Naive thymus-derived CD4-positive, alpha-beta T cell (primary cell): ENCODE measurements at regions not wholly inside any gene's neighbourhood (a gene's known extent, or its start where the extent isn't known, plus 50 kb on each side); places are given as distances from the start of the nearest gene placed in this dataset.

Experiments
- ATAC-seq: fragments of 150-1000 bp; cut with Tn5 transposase; 2 replicates; pipeline ENCODE4 v1.10.0; 2021; ENCODE audit warnings: mild to moderate bottlenecking, moderate library complexity
- CTCF ChIA-PET: fragments of 350-600 bp; sonication (Branson Sonifier 250); formaldehyde crosslinking; loops from one replicate; lab custom pipeline; 2021; ENCODE audit warnings: antibody characterized with exemption; lab: Charles Lee
- POLR2A ChIA-PET: fragments of 350-600 bp; sonication (Branson Sonifier 250); formaldehyde crosslinking; loops from one replicate; lab custom pipeline; 2021; ENCODE audit warnings: antibody characterized with exemption, inconsistent platforms; lab: Charles Lee
- DNase-seq, 9 donors: peaks; one replicate each; pipeline versions ENCODE4 v3.0.0 to v3.0.0-alpha.2; 2020 to 2022; ENCODE audit warnings: mixed read lengths in 1 of 9
- H3K27ac ChIP-seq: one replicate; pipeline ENCODE4 v1.7.0; 2013; ENCODE audit warnings: mild to moderate bottlenecking, low read depth, low read length, moderate library complexity
- H3K27me3 ChIP-seq, 2 donors: one replicate each; pipeline ENCODE4 v1.7.0; 2013; ENCODE audit warnings: low read length in 2 of 2, mild to moderate bottlenecking in 2 of 2, moderate library complexity in 2 of 2; ENCODE audit not compliant: control insufficient read depth in 2 of 2, insufficient read depth in 2 of 2
- H3K36me3 ChIP-seq, 3 experiments: 1 replicate in 2 of 3; 2 replicates in 1 of 3; pipeline ENCODE4 v1.7.0; 2013; ENCODE audit warnings: low read length in 3 of 3, mild to moderate bottlenecking in 3 of 3, moderate library complexity in 1 of 3; ENCODE audit not compliant: insufficient read depth in 3 of 3, control insufficient read depth in 2 of 3
- H3K4me1 ChIP-seq, 2 donors: one replicate each; pipeline ENCODE4 v1.7.0; 2013; ENCODE audit warnings: low read length in 2 of 2, mild to moderate bottlenecking in 2 of 2, moderate library complexity in 1 of 2; ENCODE audit not compliant: control insufficient read depth in 2 of 2, insufficient read depth in 2 of 2
- H3K4me3 ChIP-seq: 2 replicates; pipeline ENCODE4 v1.7.0; 2013; ENCODE audit warnings: mild to moderate bottlenecking, low read length
- H3K9me3 ChIP-seq, 3 experiments: 1 replicate in 2 of 3; 2 replicates in 1 of 3; pipeline ENCODE4 v1.7.0; 2013; ENCODE audit warnings: low read length in 3 of 3; ENCODE audit not compliant: control insufficient read depth in 2 of 3
- H3K27ac Mint-ChIP-seq, 9 donors: one replicate each; pipeline ENCODE4 v1.8.0; 2020 to 2022; ENCODE audit warnings: mixed read lengths in 9 of 9, mild to moderate bottlenecking in 8 of 9, moderate library complexity in 5 of 9, inconsistent platforms in 2 of 9
- H3K27me3 Mint-ChIP-seq, 5 donors: one replicate each; pipeline ENCODE4 v1.8.0; 2021 to 2022; ENCODE audit warnings: mixed read lengths in 5 of 5, mild to moderate bottlenecking in 1 of 5
- H3K36me3 Mint-ChIP-seq, 5 donors: one replicate each; pipeline ENCODE4 v1.8.0; 2020 to 2022; ENCODE audit warnings: mixed read lengths in 5 of 5, mild to moderate bottlenecking in 3 of 5, inconsistent platforms in 1 of 5
- H3K4me1 Mint-ChIP-seq, 7 donors: one replicate each; pipeline ENCODE4 v1.8.0; 2020 to 2022; ENCODE audit warnings: mixed read lengths in 7 of 7, mild to moderate bottlenecking in 3 of 7, inconsistent platforms in 1 of 7
- H3K4me3 Mint-ChIP-seq, 10 donors: one replicate each; pipeline ENCODE4 v1.8.0; 2020 to 2022; ENCODE audit warnings: mild to moderate bottlenecking in 10 of 10, mixed read lengths in 10 of 10, moderate library complexity in 6 of 10, inconsistent platforms in 2 of 10
- H3K9me3 Mint-ChIP-seq, 11 donors: one replicate each; pipeline ENCODE4 v1.8.0; 2020 to 2022; ENCODE audit warnings: mixed read lengths in 11 of 11, mild to moderate bottlenecking in 4 of 11, inconsistent platforms in 1 of 11, moderate library complexity in 1 of 11
- intact Hi-C, 2 donors: fragments of 100-400 bp; cut with micrococcal nuclease; formaldehyde crosslinking; loops; one replicate each; pipeline ENCODE4 v1.15.1; 2023

DNA sequence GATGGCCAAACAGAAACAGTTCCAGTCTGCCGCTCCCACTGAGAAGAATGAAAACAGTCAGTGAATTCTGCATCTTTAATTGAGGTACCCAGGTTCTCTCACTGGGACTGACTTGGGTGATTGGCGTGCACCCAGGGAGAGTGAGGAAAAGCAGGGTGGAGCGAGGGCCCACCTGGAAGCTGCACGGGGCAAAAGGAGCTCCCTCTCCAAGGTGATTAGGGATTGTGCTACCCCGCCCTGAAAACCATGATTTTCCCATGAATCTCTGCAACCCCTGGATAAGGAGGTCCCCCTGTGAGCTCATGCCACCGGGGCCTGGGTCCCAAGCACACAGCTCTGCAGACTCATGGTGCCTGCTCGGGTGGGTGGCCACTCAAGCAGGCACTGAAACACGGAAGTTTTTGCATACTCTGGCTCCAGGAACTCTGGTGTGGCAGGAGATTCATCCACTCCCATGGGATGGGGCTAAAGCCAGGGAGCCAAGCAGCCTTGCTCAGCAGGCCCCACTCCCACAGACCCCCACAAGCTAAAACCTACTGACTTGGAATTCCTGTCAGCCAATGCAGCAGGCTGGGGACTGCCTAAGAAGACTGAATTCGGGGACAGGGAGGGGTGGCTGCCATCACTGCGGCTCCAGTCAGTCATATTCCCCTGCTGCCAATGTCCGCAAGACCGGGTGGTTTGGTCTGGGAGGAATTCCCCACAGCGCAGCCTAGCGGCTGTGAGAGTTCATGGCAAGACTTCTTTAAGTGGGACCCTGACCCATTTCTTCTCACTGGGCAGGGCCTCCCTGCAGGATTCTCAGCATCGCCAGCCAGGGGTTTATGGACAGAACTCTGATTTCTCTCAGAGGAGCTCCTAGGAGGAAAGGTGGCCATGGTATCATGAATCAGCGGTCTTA lies 652.2 kb upstream of the RGMB start:
- peaks cover 0 to 6% (median 1%) of the 10 kb centered on the region in 11 donors for H3K9me3 Mint-ChIP-seq
- H3K27ac Mint-ChIP-seq, result no peak overlapping the region
- no peak overlapping the region for H3K4me3 Mint-ChIP-seq
- no peaks in the 10 kb centered on the region for H3K4me1 Mint-ChIP-seq
- H3K36me3 ChIP-seq, result no peaks in the 10 kb centered on the region
- intact Hi-C loops, result no loop called here
- no peak overlapping the region for H3K27ac ChIP-seq
- no peaks in the 10 kb centered on the region for H3K27me3 Mint-ChIP-seq
- ChIA-PET POLR2A (no interaction called here), CTCF (no interaction called here)
- no peaks in the 10 kb centered on the region for H3K9me3 ChIP-seq
- H3K4me3 ChIP-seq, result no peak overlapping the region
- ATAC-seq (no peak), DNase-seq (no peak)
- no peaks in the 10 kb centered on the region for H3K4me1 ChIP-seq
- H3K36me3 Mint-ChIP-seq, result no peaks in the 10 kb centered on the region
- H3K27me3 ChIP-seq, result no peaks in the 10 kb centered on the region

- CTCF ChIA-PET, result no interaction called here
- H3K9me3 ChIP-seq, result no peaks in the 10 kb centered on the region
- intact Hi-C loops, result no loop called here
- Mint-ChIP-seq H3K27me3 (peaks cover 0 to 3% (median 0%) of the 10 kb centered on the region in 5 donors), H3K27ac (no peak overlapping the region), H3K4me3 (no peak overlapping the region), H3K9me3 (peaks cover 0 to 5% (median 0%) of the 10 kb centered on the region in 11 donors), H3K36me3 (no peaks in the 10 kb centered on the region), H3K4me1 (no peaks in the 10 kb centered on the region)
- no peaks in the 10 kb centered on the region for H3K27me3 ChIP-seq
- no peaks in the 10 kb centered on the region for H3K4me1 ChIP-seq
- ATAC-seq (no peak), DNase-seq (no peak)
- H3K36me3 ChIP-seq, result no peaks in the 10 kb centered on the region
- no peak overlapping the region for H3K4me3 ChIP-seq
- POLR2A ChIA-PET, result no interaction called here
- H3K27ac ChIP-seq, result no peak overlapping the region
Measured at GRCh38 chr5:98128271-98128670, 645.2 kb upstream of the RGMB start.

DNA sequence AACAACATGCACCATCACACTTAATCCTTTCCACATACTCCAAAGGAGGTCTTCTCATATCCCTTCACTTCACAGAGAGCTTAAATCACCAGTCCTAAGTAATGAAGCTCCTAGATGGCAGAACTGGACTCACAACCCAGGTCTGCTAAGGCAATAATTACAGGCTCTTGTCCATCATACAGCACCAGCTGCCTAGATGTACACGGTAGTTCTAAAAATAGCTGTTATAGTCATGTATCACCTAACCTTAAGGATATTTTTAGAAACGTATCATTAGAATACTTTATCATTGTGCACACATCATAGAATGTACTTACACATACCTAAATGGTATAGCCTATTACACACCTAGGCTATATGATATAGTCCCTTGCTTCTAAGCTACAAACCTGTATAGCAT lies 644.6 kb upstream of the RGMB start:
- ChIA-PET CTCF (no interaction called here), POLR2A (no interaction called here)
- Histone ChIP-seq H3K27me3 (no peaks in the 10 kb centered on the region), H3K27ac (no peak overlapping the region), H3K9me3 (no peaks in the 10 kb centered on the region), H3K4me1 (no peaks in the 10 kb centered on the region), H3K4me3 (no peak overlapping the region), H3K36me3 (no peaks in the 10 kb centered on the region)
- ATAC-seq, result no peak
- Mint-ChIP-seq H3K4me3 (no peak overlapping the region), H3K36me3 (no peaks in the 10 kb centered on the region), H3K27ac (no peak overlapping the region), H3K4me1 (no peaks in the 10 kb centered on the region), H3K27me3 (peaks cover 0 to 3% (median 0%) of the 10 kb centered on the region in 5 donors), H3K9me3 (peaks cover 0 to 5% (median 0%) of the 10 kb centered on the region in 11 donors)
- no peak for DNase-seq
- intact Hi-C loops, result no loop called here

GRCh38 chr5:98130261-98131035 lies 643.0 kb upstream of the RGMB start:
- no peaks in the 10 kb centered on the region for H3K4me1 Mint-ChIP-seq
- ChIA-PET CTCF (no interaction called here), POLR2A (no interaction called here)
- no peaks in the 10 kb centered on the region for H3K36me3 Mint-ChIP-seq
- H3K4me3 Mint-ChIP-seq, result no peak overlapping the region
- Histone ChIP-seq H3K4me1 (no peaks in the 10 kb centered on the region), H3K36me3 (no peaks in the 10 kb centered on the region), H3K27me3 (no peaks in the 10 kb centered on the region), H3K4me3 (no peak overlapping the region), H3K27ac (no peak overlapping the region), H3K9me3 (no peaks in the 10 kb centered on the region)
- DNase-seq (no peak), ATAC-seq (no peak)
- peaks cover 0 to 3% (median 0%) of the 10 kb centered on the region in 5 donors for H3K27me3 Mint-ChIP-seq
- no peak overlapping the region for H3K27ac Mint-ChIP-seq
- H3K9me3 Mint-ChIP-seq, result peaks cover 0 to 5% (median 0%) of the 10 kb centered on the region in 11 donors
- intact Hi-C loops, result no loop called here

DNA sequence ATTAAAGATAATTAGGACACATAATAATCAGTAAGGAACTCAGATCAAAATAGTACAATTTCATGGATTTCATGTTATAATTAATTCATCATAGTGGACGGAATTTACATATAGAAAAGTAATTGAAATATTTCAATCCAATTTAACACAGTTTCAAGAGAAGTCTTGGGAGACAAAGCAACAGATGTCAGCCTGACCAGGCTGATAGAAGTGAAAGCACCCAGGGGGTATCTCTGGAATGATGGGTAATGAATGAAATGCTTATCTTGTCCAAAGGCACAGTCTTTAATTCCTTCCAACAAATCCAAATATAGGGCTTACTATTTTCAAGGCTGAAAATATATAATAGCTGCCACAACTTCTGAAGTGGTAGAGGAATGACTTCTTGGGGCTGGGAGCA lies 629.3 kb upstream of the RGMB start:
- no peaks in the 10 kb centered on the region for H3K4me1 ChIP-seq
- ChIA-PET CTCF (no interaction called here), POLR2A (no interaction called here)
- peaks cover 0 to under 1% of the 10 kb centered on the region in 2 donors for H3K27me3 ChIP-seq
- peaks cover 0 to 1% (median 0%) of the 10 kb centered on the region in 11 donors for H3K9me3 Mint-ChIP-seq
- no peak overlapping the region for H3K4me3 ChIP-seq
- H3K36me3 ChIP-seq, result no peaks in the 10 kb centered on the region
- no peaks in the 10 kb centered on the region for H3K9me3 ChIP-seq
- intact Hi-C loops, result no loop called here
- ATAC-seq, result no peak
- no peaks in the 10 kb centered on the region for H3K4me1 Mint-ChIP-seq
- no peak overlapping the region for H3K27ac ChIP-seq
- H3K27ac Mint-ChIP-seq, result no peak overlapping the region
- no peak for DNase-seq
- no peak overlapping the region for H3K4me3 Mint-ChIP-seq
- no peaks in the 10 kb centered on the region for H3K27me3 Mint-ChIP-seq
- H3K36me3 Mint-ChIP-seq, result no peaks in the 10 kb centered on the region

GRCh38 chr5:98144710-98145109 lies 628.8 kb upstream of the RGMB start:
- intact Hi-C loops, result no loop called here
- Mint-ChIP-seq H3K27ac (no peak overlapping the region), H3K36me3 (no peaks in the 10 kb centered on the region), H3K4me3 (no peak overlapping the region), H3K27me3 (no peaks in the 10 kb centered on the region), H3K9me3 (peaks cover 0 to 2% (median 0%) of the 10 kb centered on the region in 11 donors), H3K4me1 (no peaks in the 10 kb centered on the region)
- ATAC-seq (no peak), DNase-seq (no peak)
- H3K27me3 ChIP-seq, result peaks cover 0 to 2% of the 10 kb centered on the region in 2 donors
- no peaks in the 10 kb centered on the region for H3K9me3 ChIP-seq
- H3K36me3 ChIP-seq, result no peaks in the 10 kb centered on the region
- H3K4me1 ChIP-seq, result no peaks in the 10 kb centered on the region
- no peak overlapping the region for H3K27ac ChIP-seq
- POLR2A ChIA-PET, result no interaction called here
- CTCF ChIA-PET, result no interaction called here
- no peak overlapping the region for H3K4me3 ChIP-seq
